ENCODE measurements at regions not wholly inside any gene's neighbourhood (a gene's known extent, or its start where the extent isn't known, plus 50 kb on each side); places are given as distances from the start of the nearest gene placed in this dataset.

DNA sequence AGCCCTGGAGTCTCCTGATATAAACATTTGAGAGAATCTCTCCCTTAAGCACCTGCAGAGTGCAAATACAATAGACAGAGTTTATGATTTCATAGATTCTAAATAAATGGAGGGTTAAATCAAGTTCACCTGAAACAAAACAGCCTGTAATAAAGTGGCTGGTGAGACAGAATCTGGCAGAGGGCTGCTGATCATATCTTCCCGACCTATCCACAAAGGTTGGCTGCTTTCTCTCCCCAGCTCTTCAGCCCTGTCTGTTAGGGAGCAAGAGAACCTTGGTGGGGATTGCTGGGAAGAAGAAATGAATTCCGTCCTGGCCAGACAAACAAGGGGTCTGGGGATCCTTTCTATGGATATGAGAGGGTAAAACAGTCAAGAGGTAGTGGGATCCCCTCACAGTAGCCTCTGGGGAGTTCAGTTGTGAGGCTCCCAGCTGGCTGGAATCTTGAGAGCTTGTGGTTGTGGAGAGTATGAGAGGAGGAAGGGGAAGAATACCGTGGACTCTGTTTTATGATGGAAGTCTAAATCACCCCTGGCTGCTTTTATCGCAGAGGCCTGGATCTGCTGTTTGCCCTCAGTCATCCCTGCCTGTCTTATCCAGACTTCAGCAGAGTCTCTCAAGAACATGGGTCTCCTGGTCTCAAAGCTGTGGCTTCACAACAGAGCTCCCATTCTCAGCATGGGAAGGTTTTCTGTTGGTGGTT lies 451.3 kb downstream of the NTRK3 start:
- DNase-seq (ENCODE audit: low read depth in 2 of 2): no peak

DNA sequence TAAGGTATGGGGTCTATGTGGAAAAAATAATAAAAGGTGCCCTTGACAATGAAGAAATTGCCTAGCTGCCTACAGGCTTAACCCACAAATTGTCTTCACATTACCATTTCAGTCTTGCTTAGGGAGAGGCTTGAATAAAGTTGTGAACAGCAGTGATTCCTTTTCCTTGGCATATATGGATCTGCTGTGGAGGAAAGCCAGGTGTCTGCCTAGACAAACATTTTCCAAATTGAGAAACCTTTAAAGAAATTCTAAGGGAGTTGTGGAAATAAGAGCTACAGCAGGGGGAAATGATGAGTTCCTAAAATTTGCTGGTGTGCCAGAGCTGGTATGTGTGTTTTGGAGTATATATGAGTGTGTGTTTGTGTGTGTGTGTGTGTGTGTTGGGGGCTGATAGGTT lies 452.1 kb downstream of the NTRK3 start:
- no peak for DNase-seq (ENCODE audit: low read depth in 2 of 2)

DNA sequence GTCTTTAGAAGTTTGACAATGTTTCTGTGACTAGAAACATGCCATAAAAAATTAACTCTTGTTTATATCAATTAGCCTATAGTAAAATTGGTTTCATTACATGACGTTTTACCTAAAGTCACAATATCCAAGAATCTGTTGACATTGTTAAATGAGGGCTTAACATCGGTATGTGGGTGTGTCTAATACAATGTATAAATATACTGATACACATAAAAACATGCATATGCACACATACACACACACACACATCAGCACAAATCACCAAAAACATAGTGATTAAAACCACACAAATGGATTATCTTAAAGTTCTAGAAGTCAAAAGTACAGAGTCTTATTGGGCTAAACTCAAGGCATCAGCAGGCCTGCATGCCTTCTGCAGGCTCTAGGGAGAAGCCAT lies 456.7 kb downstream of the NTRK3 start:
- DNase-seq (ENCODE audit: low read depth in 2 of 2): no peak

DNA sequence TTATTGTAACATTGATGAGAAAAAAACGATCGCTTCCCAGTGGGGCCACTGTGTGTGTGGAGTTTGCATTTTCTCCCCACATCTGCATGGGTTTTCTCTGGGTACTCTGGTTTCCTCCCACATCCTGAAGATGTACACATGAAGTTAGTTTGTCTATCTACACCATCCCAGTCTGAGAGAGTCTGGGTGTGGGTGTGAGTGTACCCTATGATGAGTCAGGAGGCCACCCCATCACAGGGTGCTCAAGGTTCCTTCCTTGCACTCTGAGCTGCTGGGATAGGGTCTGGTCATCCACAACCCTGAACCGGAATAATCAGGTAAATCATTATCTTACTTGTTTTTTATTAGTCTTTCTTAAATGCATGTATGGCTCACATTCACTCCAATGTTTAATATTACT lies 457.1 kb downstream of the NTRK3 start:
- no peak for DNase-seq (ENCODE audit: low read depth in 2 of 2)

DNA sequence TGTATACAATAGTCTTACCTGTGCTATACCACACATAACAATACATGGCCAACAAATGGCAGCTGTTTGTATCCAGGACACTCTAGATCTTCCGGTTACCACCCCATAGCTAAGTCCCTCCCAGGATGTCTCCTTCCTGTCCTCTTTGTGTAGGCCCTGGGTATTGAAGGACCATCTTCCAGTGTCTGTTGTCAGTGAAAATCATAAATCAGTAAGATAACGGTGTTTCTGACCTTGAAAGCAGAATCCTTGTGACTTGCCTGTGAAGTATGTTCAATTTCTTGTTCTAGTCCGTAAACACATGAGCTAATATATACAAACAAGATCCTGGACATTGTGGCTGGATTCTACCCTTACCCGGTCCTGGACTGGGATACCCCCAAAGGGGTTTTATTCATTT lies 462.8 kb downstream of the NTRK3 start:
- DNase-seq (ENCODE audit: low read depth in 2 of 2): no peak

DNA sequence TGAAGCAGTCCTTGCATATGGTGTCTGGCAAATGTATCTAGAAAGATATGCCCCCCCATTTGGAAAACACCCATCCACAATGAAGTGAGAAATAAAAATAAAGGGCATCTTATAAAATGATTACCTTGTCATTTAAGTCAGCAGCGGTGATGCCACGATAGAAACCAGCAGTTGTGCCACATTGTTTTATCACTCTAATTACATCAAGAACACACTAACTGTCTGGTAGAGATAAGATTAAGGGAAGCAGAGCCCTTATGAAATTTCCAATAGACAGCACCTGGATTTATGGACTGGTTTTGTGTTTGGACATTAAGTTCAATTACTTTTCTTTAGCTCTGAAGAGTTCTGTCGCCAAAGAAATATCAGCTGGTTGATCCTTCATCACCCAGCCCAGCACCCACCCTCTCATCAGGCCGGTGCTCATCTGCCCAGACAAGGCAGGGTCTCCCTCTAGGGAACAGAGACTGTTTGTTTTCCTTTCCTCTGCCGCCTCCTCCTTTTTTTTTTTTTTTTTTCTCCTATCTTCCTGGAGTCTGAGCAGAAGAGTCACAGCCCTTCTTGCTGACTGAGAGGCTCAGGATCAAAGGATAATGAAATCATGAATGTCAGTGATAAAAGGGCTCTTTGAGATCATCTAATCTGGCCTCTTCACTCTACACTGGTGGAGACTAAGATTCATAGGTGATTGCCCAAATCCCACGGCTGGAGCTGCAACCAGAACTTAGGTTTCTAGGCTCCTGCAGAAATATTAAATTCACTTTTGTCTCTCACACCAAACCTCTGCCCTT lies 464.1 kb downstream of the NTRK3 start:
- DNase-seq (ENCODE audit: low read depth in 2 of 2): no peak

DNA sequence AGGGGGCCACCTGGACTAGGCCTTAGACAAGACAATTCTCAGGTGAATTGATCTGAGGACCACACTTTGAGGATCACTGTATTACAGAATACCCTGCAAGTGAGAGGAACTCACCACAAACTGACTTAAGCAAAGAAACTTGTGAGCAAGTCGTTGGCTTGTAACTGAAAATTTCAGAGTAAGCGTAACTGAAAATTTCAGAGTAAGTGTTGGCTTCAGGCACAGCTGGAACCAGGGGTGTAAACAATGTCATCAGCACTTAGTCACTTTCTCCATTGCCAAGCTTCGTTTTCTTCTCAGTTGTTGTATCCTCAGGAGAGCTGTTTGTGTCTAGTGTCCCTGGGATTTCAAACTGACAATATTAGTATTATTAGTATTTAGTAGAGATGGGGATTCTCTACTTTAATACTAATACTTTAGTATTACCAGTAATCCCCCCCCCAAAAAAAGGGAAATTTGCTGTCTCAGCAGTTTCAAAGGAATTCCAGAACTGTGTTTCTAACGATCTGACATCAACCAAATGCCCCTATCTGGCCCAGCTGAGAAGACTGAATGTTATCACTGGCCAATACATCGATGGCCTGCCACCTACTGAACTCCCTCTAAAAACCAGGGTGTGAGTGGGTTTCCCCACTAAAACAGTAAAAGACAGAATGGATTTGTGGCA lies 474.4 kb downstream of the NTRK3 start:
- DNase-seq (ENCODE audit: low read depth in 2 of 2): no peak

DNA sequence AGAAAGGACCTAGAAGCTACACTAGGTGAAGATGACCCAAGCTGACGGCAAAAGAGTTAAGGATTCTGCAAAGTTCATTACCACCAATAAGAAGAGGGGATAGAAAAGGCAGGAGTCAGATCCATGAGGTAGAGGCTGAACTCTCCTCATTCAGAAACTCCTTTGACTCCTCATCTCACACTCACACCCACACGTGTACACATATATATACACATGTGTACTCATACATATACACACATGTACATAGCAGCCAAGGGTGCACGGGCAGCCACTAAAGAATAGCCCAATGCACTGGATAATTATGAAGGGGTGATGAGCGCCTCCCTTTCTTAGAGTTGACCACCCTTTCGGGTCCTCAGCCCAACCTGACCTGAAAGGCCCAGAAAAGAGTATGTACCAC lies 476.8 kb downstream of the NTRK3 start:
- DNase-seq (ENCODE audit: low read depth in 2 of 2): no peak

DNA sequence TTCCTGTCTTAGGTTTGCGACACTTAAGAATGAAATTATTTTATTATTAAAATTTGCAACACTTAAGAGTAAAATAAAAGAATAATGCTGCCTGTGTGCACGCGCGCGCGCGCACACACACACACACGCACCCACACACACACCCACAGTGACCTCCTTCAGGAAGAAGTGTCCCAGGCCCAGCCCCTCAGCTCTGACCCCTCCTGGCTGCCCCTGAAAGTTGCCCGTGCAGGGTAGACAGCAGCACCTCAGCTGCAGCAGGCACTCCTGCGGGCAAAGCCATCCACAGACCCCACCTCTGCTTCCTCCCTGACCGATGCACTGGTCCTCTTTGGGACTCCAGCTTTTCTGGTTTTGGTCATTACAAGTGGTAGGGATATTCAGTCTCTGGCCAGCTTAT lies 478.2 kb downstream of the NTRK3 start:
- DNase-seq (ENCODE audit: low read depth in 2 of 2): no peak

DNA sequence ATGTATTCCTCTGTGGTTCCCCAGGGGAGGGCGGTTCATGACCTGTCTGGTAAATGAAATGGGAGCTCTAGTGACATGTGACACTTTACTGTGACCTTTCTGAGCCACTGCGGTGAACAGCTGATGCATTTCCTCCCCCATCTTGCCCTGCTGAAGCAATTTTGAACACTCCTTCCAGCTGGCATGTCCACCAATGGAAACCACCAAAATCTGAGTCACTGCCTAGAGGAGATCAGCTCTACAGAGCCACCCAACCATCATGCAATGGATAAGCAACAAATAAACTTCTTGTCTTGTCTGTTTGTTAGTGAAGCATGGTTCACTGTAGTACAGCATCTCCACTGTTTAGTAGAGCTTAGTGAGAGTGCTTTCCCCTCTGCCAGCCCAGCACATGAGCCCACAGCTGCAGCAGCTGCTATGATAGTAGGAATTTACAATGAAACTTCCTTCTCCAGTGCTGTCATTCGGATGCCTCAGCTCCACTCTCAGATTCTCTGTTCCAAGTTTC lies 479.4 kb downstream of the NTRK3 start:
- no peak for DNase-seq (ENCODE audit: low read depth in 2 of 2)

DNA sequence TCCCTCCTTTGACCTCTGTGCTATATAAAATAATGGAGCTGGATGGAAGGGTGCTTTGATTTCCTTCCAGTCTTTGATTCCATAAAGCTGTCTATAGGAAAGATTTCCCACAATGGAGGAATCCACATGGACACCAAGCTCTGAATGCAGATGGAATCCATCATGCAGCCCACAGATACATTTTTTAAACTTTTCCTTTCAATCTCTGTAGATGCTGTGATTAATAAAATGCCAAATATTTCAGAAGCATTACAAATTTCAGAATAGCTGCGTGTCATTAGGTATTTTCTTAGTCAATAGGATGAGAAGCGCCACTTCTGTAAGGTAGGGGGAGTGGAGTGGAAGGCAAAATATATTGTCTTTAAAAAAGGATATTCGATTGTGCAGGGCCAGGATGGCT lies 489.0 kb downstream of the NTRK3 start:
- DNase-seq (ENCODE audit: low read depth in 2 of 2): no peak

DNA sequence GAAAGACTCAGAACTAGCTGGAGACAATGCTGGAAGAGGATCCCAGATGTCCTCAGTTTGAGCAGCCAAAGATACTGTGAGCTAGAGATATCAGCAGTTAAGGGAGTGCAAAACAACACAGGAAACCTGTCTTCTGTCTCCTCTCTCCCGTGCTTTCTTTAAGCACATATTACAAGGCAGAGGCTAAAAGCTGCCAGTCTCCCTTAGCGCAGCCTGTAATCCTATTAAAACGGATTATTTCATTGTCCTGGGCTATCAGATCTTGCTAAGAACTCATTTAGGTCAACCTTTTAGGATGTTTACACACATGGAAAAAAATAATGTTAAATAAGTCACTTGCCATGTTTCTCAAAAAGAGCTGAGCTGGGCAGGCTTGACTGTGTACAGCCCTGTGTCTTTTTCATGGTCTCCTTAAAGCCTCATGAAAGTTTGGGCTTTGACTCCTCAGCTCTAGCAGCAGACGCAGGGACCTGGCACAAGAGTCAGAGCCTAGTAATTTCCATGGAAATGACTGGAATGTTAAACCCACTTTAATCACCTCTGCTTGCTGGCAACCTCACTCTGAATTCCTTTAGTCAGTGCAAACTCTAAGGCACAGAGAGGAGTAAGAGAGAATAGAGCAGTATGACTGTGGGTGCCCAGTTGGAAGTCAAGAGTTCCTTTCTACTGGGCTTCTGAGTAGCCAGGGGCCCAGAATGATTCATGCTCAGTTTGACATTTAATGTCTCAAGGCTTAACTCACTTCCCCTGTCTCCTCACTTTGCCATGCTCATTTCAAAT lies 491.9 kb downstream of the NTRK3 start:
- DNase-seq (ENCODE audit: low read depth in 2 of 2): no peak

DNA sequence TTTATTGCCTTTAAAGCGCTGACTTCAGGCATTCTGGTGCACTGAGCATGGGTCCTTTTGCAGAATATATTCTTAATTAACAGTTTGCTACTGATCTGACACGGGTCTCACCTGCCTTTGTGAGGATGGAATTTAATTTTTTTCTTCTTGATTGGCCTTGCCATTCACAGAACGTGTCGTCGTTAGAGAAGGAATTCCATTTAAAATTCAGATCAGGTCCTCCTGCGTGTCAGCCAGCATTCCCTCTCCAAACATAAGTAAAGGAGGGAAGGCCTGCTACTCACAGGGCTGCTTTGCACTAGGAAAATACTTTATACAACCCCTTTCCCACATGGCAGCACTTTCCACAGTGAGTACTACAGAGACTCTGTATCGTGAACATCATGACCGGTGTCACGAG lies 492.7 kb downstream of the NTRK3 start:
- DNase-seq (ENCODE audit: low read depth in 2 of 2): no peak

DNA sequence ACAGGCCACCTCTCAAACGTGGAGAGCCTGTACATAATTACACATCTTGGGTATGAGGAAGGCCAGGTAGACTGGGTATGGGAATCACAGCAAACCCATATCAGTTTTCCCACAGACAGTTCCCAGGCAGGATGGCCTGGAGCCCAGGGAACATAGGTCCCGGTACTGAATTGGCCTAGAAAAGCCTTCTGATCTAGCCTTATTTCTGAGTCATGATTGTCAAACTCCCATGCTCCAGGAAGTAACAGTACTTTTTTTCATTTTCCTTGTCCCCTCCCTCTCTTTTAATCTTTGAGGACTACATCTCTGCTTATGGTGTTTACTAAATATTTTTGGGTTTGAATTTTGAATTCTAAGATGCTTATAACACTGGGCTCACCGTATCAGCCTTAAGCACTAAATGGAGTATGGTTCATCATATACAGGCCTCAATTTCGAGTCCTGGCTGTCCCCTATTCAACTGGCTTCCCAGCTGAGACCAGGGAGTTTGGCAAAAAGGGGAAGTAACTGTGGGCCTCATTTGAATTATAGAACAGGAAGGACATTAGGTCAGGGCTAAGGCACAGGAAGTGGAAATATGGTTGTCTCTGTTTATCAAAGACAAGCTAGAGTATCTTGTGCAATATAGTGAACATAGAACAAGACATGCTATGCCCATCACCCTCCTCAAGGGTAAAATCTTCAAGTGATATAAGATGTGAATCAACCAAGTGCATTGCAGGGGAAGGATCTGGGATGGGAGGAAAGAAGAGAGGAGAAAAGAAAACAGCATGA lies 494.6 kb downstream of the NTRK3 start:
- DNase-seq (ENCODE audit: low read depth in 2 of 2): no peak

DNA sequence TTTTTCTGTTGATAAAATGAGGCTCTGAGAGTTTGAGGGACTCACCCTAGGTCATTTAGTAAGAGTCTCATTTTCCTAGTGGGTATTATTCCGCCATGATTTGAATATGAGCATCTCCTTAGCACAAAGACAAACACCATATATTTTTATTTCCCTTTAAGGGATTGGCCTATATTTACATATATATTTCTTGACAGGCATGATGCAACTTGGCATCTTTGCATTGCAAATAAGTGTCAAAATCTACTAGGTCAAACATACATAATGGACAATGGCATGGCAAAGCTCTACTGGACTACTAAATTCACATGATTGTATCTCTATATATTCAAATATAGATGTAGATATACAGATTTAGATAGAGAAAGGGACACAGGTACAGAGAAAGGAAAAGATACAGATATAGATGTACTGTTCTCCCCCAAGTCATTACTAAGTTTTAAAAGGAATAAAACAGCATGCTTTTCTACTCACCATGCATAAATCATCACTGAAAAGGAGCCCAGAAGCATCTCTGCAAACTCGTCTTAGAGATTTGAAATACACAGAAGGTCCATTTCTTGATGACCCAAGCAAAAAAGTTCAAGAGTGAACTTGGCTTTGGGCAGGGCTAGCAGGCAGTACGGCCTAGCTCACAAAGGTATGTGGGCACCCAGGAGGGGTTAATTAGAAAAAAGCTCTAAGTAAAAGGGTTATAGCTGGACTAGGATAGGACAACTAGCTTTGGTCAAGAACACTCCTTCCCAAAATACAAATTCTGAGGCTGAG lies 495.8 kb downstream of the NTRK3 start:
- no peak for DNase-seq (ENCODE audit: low read depth in 2 of 2)

DNA sequence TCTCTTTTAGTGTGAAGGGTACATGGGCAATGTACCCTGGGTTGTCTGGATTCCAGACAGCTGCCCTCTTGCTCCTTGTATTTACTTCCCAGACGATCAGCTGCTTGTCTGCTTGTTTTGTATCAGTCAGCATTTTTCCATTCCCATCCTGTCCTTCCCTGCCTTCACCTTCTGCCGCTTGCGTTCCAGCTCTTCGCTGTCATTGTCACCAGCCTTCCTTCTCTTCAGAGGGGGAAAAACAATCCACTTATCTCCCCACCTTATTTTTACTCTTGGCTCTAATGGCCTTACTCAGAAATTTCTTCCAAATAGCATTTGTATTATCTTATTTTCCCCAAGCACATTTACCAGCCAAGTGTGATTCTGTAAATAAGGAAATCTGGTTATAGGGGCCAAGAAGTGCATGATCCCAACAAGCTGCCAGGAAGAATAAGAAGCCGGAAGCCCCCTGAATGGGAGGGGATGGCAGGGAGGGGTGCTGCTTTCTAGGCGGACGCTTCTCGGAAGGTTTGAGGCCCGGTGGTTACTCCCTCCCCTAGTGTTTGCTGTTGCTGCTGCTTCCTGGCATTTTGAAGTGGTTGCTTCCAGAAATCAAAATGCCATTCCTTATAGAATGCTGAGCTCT lies 497.6 kb downstream of the NTRK3 start:
- no peak for DNase-seq (ENCODE audit: low read depth in 2 of 2)

DNA sequence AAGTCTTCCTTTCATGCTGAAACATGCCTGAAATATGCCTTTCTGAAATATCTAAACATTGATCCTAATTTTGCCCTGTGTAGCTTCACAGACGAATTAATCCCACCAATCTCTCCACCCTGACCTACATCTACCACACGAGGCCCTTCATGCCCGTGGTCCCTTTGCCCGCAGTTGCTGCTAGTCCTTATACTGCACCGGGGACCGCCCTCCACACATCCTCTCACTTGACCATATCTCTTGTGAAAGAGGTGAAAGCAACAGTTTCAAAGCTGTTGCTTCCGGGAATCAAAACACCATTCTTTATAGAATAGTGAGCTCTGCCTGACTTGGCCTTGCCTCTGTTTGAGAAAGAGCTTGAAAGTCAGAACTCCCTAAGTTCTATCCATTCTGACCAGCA lies 499.5 kb downstream of the NTRK3 start:
- DNase-seq (ENCODE audit: low read depth in 2 of 2): no peak

DNA sequence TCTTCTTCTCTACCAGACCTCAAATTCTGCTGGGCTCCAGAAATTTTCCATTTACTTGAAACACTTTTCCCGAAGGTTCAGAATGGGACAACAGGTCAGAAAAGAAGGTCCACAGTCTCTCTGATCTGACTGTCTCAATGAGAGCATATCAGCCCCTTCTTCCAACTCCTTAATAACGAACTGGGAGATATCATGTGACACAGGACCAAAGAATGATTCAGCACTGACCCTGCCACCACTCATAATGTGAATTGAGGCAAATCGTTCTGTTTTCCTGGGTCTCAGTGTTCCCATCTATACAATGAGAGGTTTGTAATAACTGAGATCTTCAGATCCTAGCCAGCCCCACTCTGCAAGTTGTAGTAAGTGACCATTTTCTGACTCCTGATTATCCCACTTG lies 500.5 kb downstream of the NTRK3 start:
- DNase-seq (ENCODE audit: low read depth in 2 of 2): no peak

DNA sequence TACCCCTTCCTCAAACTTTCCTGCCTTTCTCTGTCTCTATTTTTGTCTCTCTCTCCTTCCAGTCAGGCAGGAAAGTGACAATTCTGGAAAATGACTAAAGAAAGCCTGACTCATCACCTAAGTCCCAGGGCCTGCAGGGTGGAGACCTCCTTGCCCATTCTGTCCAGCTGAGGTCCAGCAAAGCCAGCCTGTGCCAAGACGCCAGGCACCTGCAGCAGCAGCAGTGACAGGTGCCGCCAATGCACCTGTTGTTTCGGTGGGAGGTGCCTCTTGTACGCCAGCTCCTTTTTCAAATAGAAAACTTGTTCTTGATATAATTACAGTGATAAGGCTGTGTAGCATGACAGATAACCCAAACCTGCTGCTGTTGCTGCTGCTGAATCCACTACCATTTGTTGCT lies 501.3 kb downstream of the NTRK3 start:
- no peak for DNase-seq (ENCODE audit: low read depth in 2 of 2)

DNA sequence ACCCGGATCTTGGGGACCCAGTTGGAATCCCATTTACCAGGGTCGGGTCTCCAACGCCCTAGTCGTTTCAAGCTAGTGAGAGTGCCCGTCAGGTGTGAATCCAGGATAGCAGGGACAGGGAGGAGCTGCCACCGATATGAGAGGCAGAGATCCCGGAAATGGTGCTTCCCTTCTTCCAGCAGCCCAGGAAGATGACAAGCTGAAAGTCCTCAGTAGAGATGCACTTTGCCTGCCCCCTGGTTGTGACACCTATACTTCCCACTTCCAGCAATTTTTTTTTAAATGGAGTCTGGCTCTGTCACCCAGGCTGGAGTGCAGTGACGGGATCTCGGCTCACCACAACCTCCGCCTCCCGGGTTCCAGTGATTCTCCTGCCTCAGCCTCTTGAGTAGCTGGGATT lies 503.0 kb downstream of the NTRK3 start:
- no peak for DNase-seq (ENCODE audit: low read depth in 2 of 2)
